Iris pigment epithelial cell (primary cell): ENCODE measurements at regions not wholly inside any gene's neighbourhood (a gene's known extent, or its start where the extent isn't known, plus 50 kb on each side); places are given as distances from the start of the nearest gene placed in this dataset.

Experiments used
- DNase-seq: peaks from one replicate; pipeline ENCODE4 v3.0.0-alpha.2; 2011; ENCODE audit warnings: low read depth

DNA sequence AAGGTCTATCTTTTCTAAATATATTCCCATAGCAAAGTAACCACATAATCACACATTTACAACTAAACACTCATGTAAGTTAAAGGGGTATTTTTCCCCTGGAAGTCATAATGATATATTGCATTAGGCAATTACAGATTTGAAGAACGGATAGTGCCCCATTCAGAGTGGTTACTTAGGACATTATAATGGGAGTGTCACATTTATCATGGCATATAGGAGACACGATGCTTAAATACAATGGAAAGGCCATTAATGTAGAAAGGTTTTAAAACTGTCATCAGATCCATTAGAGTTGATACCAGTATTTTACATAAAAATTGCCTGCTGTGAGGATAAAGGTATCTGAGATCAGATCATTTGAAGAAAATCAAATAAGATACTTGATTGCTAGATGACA, 582.0 kb upstream of the SEMA6D start:
- no peak for DNase-seq

DNA sequence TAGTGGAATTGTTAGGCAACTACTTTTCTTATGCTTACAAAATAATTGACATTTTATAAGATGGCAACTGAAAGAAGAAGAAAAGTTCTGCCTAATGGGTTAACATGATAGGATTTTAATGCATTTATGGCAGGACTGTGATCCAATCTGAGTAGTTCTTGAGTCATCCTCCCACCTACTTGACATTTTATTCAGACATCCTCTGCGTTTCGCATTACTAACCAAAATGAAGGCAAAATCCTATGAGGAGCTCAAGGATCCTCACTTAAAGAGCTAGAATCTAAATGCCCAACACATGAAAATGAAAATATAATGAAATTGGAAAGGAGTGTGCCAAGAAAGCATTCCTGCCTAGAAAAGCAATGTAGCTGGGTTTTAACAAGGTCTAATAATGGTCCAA, 581.1 kb upstream of the SEMA6D start:
- no peak for DNase-seq

DNA sequence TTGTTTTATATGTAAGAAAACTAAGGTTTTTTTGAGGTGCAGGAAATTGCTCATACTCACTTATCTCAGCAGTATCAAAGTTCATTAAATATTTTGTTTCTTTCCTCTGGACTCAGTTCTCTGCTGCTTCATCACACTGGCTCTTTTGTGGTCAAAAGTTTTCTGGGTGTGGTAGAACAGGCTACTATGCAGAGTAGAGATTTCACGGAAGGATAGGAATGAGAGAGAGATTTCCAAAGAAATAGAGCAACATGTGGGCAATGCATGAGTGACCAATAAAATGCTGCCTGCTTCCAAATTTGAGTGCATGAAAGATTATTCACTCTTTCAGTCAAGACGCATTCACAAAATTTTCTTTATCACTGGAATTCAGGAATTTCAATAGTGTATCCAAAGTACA, 577.3 kb upstream of the SEMA6D start:
- no peak for DNase-seq

DNA sequence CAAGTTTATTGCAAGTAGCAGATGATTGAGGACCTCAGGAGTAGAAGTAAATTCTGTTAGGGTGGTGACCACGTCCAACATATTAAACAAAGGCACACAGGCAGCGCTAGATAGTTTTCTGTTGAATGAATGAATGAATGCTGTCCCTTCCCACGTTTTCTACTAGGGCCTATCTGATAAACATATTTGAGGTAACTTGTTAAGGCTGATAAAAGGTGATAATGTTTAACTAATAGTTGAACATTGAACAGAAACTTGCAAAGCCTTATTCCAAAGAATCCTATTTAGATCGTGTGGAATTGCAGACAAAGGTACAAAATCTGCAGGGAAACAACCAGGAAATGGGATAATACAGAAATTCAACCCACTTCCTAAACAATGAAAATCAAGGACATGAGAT, 559.5 kb upstream of the SEMA6D start:
- no peak for DNase-seq

DNA sequence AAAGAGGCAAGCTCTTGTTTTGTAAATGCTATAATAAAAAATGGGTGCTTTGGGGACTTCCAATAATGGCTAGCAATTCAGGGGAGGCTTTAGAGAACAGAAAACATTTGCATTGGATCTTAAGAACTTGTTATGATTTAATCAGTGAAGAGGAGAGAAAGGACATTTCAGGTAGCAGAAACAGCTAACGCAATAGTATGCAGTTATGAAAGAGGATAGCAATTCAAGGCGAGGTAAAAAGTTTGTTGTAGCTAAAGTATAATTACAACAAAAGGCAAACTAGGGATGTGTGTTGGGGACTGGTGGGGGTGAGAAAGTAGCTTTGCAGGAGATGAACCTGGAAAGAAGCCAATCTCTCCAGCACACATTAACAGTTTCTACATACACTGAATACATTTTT, 558.7 kb upstream of the SEMA6D start:
- DNase-seq = no peak

DNA sequence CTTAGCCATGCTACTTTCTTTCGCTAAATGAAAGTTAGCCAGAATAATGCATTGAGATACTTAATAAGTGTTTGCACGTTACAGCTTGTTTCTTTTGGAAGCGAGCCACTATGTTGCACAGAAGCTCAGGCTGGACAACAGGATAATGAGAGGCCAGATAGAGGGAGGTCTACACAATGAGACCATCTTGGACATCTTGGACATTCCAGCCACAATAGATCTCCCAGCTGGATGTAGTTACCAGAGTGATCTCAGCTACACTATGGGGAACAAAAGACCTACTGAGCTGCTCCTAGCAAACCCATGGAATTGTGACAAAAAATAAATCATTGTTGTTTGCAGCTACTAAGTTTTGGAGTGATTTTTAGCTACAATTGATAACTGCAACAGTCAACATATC, 540.1 kb upstream of the SEMA6D start:
- DNase-seq = no peak

DNA sequence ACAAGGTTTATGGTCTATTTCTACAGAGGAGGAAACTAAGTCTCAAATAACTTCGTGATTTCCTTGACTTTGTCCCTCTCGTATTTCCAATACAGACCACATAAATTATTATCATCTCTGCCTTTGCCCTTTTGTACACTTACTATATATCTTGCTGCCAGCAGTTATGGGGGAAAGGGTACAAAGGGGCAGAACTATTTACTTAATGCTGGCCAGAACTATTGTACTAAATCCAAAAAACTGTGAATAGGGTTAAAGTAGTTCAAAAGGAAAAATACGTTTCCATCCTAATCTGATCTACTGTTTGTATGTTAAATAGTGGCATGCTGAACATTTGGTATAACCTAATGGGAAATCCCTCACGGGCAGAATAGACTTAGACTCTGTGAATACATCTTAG, 537.3 kb upstream of the SEMA6D start:
- DNase-seq = no peak

DNA sequence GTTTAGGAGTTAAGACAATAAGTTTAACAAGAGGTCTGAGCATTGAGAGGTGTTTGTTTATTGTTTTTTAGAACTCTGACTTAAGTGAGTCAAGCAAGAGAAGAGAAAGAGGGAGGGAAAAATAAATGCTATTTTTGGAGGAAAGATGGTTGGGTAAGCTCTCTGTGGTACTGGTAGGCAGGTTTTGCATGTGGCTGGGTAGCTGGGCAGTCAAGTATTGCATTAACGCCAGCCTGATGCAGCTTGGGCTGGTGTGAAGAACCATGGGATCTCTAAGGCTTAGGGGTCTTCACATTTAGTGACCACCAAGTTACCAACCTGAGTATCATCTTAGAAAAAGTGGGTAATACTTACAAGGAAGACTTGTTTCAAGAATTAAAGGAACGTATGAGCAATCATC, 534.5 kb upstream of the SEMA6D start:
- no peak for DNase-seq

DNA sequence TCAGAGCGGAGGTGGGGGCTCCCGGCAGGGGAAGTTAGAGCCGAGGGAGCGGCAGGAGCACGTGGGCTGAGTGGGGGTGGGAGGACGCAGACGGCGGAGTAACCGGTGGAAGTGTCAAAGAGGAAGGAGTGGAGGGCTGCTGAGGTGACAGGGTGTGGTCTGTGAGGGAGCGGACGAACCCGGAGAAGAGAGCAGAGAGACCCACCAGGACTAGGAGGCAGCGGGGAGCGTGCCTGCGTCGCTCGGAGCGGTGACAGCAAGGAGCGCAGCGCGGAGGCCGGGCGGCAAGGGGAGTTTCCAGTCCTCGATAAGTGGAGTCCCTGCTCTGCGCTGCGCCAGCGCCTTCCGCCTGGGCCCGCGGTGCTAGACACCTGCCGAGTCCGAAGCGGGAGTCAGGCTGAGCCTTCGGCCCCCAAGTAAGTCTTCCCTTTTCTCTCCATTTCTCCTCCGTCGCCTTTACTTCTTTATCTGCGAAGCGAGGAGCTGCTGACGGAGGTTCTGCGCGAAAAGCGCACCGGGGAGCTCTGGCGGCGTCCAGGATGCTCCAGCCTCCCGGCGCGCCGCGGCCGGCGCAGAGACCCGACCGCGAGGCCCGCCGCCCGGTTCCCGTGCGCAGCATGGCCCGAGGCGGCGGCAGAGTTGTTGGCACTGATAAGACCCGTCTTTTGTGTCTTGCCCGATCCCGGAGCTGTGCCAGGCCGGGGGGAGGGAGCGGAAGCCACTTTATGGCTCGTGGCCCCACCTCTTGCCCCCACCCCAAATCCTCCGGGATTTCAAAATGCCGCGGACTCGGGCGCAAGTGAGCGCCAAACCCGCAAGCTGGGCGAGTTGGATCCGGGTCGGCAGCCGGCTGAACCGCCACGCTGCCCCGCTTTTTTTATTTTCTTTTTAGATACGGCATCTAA, 533.0 kb upstream of the SEMA6D start:
- peak; percentile 28 for DNase-seq

DNA sequence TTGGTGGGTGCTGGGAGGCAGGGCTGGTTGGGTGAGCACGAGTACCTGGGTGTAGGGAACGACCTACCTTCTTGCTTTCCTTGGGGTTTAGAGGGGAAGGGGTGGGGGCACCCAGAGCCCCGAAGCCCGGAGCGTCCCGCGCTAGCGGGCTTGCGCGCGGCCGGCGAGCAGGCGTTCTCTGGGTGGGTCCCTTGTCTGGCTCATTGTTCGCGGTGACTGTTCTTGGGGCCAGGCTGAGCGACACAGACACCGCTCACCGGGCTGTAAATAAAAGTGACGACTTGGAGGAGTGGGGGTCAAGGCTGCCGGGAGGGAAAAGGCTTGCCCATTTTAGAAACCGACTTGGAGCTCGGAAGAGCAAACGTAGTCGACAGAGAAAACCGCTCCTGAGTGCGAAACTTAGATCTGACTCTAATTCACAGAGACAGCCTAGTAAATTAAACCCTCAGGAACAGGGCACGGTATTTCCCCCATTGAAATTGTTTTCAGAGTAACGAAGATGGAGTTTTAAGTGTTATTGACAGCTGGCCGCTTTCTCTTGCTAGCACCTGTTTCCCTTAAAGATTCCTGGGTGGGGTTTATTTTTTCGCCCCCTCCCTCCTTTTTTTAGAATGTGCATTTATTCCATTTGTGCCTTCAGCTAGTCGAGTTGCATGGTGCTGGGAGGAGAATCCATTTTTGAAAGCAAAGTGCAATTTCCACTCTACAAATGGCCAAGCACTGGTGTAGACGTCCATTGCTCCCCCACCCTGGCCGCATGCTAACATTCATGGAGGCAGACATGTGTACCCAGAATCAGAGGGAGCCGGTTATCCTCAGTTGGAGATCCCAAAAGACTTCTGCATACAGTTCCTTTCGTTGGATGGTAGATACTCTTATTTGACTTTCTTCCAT, 532.1 kb upstream of the SEMA6D start:
- DNase-seq = peak; percentile 2

DNA sequence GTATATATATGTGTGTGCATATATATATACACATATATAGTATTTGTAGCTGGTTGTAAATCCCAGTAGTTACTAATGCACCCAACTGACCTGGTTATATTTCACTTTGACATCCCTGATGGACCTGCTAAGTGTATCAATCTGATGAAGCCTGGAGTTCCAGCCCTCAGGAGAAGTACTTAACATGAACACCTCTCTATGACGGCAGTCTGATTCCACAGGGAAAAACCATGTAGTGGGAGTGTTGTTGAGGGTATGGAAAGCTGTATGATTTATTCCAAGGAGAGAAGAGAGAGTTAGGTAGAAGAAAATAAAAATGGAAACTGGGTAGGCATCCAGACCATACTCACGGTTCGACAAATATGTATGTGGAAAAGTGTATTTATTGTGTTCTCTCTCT, 531.2 kb upstream of the SEMA6D start:
- DNase-seq = no peak

DNA sequence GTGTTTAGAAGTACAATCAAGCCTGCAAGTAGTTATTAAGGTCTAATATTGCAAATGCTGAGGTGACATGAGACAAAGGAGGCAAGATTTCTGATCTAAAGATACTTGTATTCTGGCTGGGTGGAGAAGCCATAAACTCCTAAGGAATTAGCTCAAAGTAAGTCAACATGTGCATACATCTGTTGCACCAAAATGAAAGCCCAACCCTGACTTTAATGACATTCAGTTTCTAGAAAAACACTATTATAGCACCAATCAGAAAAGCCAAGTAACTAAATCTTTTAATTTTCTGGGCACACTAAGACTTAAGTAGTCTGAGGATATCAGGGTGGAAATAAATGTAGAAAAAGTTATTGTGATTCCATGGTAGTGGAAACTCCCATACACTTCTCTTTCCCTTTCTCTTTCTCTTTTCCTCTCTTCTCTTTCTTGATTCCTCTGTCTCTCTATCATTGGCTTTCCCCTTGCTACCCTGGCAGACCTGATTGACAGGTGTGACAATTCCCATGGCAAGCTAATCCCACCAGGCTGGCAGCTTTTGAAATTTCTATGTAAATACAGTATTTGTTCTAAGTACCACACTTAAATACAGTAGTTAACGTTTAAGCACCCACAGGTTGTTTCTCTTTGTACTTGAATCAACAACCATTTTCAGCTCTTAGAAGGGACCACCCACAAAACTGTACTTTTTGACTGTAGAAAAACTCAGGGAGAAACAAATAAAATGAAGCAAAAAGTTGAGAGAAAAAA, 528.4 kb upstream of the SEMA6D start:
- no peak for DNase-seq

DNA sequence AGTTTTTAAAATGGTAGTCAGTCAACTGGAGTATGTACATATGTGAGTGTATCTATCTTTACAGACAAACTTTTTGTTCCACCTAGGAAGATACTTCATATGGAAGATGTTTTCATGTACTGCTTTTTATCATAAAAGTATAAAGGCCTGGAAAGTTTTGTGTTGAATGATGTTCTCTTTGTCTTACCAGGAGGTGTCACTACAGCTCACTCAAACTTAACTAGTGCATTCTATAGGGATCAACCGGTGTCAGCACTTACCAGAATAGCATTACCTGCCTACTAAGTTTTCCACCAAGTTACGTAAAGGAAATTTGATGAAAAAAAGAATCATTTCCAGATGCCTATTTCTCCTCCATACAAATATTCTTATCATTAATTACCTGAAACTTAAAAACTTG, 522.6 kb upstream of the SEMA6D start:
- peak; percentile 50 for DNase-seq

DNA sequence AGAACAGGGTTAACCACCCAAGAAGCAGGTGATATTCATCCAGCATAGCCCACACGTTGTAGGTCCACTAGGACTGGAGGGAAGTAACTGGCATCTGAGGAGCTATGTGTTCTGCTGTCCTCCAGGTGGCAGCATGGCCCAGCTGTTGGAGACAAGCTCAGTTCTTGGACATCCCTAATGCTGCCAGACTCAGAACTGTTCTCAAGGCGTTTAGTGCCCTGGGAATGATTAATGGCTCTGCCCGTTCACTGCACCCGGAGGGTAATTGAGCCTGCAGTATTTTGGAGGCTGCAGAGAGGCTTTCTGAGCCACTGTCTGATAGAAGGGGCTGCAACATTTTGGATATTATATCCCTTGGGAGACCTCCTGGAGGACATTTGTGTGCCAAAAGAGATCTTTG, 521.3 kb upstream of the SEMA6D start:
- DNase-seq = peak; percentile 86

DNA sequence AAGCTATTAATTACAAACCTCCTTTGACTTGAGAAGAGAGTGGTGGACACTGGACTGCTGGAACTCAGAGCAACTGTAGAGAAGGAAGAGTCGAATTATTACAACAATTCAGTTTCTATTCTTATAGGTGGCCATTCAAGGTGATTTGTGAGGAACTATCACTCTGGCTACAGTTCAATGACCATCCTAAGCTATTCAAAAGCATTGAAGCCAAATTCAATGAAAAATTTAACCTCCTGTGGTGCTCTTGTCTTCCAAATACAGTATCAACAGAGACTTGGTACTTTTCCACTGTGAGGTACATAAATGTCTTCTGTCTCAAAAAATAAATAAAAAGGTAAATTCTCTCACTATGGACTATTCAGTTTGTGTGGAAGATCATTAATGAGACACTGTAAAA, 513.3 kb upstream of the SEMA6D start:
- no peak for DNase-seq

DNA sequence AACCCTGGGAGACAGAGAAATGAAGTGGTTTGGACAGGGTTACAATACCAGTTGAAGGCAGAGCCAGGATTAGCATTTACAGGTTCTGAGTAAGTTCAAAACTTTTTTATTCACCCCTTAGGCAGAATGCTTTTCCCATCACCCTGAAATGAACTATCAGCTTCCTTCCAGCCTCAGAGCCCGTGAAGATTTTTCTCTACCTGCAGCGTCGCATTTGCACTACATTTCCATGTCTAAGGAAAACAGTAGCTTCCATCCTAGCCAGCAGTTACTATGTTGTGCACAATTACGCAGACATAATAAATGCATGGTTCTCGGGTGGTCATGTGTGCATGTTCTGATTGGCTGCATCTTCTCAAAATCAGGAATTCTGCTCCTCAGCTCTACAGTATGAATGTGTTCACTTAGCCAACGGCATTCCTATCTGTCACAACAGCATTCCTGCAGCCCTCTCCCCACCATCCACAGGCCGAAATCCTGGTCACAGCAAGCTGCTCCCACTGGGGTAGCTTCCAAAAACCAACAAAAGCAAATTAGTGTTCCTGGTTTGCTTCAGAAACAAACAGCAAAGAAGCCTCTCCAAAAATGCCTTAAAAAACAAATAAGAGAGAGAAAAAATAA, 510.8 kb upstream of the SEMA6D start:
- no peak for DNase-seq

DNA sequence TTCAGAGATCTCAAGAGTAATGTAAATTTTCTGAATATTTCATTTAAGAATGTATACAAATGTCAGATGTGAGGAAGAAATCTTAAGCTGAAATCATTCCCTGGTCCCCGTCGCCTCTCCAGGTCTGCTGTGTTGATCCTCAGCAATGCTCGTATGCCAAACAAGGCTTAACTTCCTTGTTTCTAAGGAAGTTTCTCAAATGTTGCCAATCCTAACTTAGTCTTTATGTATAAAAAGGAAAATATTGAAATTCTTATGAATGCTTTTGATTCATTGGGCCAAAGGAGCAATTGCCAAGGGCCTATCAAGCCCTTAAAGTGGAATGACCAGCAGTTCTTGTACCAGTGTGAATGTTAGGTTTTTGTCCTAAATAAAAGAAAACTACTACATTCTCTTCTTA, 507.7 kb upstream of the SEMA6D start:
- no peak for DNase-seq

DNA sequence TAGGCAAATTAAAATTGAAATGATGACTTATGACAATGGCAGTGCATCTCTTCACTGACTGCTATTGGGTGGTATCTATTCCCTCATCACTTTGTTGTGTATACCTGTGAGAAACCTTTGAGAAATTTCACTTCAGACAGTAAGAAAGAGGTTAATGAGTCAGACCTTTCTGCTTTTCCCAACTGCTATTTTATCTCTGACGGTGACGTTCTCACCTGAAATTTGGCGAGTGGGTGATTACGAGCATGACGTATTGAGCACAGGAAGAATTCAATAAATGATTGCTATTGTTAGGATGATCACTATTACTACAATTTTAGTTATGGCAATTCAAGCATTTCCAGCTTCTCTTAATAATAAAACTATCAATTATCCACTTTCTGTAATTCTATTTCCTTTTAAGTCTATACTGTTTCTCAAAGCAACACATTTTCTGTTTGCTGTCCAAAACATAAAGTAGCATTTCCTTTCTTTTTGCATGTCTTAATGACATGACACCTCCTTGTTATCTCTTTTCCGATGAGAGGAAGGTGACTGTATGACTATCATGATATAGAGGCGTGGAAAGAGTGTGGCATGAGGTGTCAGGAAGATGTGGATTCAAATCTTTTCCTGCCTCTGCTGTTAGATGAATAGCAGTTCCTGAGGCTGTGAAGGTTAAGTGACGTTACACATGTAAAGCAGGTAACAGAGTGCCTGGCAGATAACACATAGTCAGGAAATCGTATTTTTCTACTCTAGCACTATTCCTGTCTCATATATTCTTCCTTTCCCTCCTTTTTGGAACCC, 504.9 kb upstream of the SEMA6D start:
- no peak for DNase-seq

DNA sequence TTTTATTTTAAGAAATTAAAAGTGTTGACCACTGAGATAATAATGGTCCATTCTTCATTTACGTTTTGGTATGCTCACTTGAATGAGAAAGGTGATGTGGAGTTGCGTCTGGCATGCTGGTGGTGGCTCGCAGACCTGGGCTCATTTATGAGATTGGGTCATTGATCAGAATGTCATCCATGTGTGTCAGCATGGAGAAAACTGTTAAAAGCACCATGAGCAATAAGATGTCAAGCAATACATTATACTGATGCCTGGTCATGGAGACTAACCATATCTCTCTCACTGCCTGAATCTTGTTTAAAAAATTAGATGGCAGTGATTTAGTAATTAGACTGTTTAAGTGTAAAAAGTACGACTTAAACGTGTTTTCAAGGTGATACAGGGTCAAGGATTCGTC, 503.4 kb upstream of the SEMA6D start:
- no peak for DNase-seq

DNA sequence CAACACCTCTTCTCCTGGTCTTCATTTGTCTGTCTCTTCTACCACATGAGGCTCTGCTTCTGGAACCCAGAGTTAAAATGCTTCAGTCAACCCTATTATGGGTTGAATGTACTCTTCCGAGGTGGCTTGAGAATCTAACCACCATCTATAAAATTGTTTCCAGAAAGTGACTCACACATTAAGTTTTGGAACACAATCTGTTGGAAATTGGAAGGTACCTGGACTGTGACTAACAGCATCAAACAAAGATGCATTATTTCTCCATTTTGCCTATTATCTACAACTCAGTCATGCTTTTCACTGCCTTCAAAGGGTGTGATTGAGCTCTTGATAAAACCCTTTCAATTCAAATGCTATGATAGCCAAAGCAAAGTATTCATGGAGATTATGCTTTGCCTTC, 499.0 kb upstream of the SEMA6D start:
- no peak for DNase-seq

DNA sequence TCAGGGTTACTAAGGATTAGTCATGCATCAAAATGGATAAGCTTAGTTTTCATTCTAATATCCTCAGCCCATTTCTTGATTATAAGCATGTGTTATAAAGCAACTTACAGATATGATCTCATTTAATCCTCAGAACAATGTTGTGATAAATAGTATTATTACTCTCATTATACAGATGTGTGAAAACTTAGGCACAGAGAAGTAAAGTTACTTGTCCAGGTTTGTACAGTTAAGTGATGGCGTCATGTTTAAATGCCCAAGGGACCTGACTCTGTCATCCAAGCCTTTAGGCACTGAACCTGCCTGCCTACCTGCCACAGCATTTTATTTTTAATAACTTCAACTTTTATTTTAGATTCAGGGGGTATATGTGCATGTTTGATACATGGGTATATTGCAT, 472.9 kb upstream of the SEMA6D start:
- no peak for DNase-seq
